H1 (cell line): ENCODE measurements at regions not wholly inside any gene's neighbourhood (a gene's known extent, or its start where the extent isn't known, plus 50 kb on each side); places are given as distances from the start of the nearest gene placed in this dataset.

Experiments used
- EZH2 ChIP-seq: fragments of 200-600 bp; sonication (generic); IDR thresholded peaks from 2 replicates; pipeline ENCODE4 v1.7.1; 2012; ENCODE audit warnings: low read depth, mild to moderate bottlenecking, moderate library complexity, low read length, inconsistent platforms; ENCODE audit not compliant: severe bottlenecking
- RNF2 ChIP-seq: fragments of 200-900, 300-1000 bp; sonication (generic); IDR thresholded peaks from 2 replicates; pipeline ENCODE4 v1.7.1; 2016; ENCODE audit warnings: borderline replicate concordance, low read depth, mild to moderate bottlenecking, antibody characterized with exemption, low read length; ENCODE audit not compliant: poor library complexity, severe bottlenecking; ENCODE audit errors: missing control alignments
- TF ChIP-seq, protein P1 (sequence below): IDR thresholded peaks from 2 replicates; pipeline ENCODE4 v1.6.1; 2012; ENCODE audit warnings: inconsistent platforms

DNA sequence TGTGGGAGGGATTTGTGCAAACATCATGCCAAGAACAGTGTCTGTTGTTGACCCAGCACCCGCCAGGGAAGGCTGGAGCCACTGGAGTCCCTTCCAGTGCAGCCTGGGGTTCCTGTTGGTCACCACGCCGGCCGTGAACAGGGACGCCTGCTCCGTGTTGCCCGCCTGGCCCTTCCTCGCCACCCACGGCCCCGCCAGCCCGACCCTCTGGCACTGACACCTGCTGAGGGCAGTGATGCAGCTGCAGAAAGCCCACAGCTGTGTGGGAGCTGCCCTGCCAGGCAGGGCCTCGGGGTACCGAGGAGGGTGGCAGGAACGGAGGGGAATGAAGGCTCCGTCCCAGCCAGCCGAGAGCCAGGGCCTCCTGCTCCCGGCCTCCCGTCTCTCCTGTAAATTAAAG lies 75.5 kb upstream of the SLCO4A1 start (continued):
- TF ChIP-seq, protein P1, sequence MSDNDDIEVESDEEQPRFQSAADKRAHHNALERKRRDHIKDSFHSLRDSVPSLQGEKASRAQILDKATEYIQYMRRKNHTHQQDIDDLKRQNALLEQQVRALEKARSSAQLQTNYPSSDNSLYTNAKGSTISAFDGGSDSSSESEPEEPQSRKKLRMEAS: no peak
- TF ChIP-seq EZH2: no peak
- no peak for TF ChIP-seq RNF2
